Fibroblast of lung (primary cell): ENCODE measurements at regions not wholly inside any gene's neighbourhood (a gene's known extent, or its start where the extent isn't known, plus 50 kb on each side); places are given as distances from the start of the nearest gene placed in this dataset.

Source experiments
- DNase-seq, 2 donors: peaks; one replicate each; pipeline versions ENCODE4 v3.0.0 to v3.0.0-alpha.2; 2010; ENCODE audit warnings: low read depth in 2 of 2
- H2AFZ ChIP-seq: 2 replicates; pipeline ENCODE4 v1.5.1; 2012; ENCODE audit warnings: low read length, control low read depth, inconsistent platforms
- H3K27ac ChIP-seq: 2 replicates; pipeline ENCODE4 v1.5.1; 2011; ENCODE audit warnings: low read length, control low read depth; ENCODE audit not compliant: insufficient read depth
- H3K27me3 ChIP-seq: 2 replicates; pipeline ENCODE4 v1.5.1; 2011; ENCODE audit warnings: mild to moderate bottlenecking, low read length; ENCODE audit not compliant: control insufficient read depth, insufficient read depth
- H3K36me3 ChIP-seq: 2 replicates; pipeline ENCODE4 v1.5.1; 2011; ENCODE audit warnings: low read length; ENCODE audit not compliant: control insufficient read depth, insufficient read depth
- H3K4me1 ChIP-seq: 2 replicates; pipeline ENCODE4 v1.5.1; 2011; ENCODE audit warnings: low read length; ENCODE audit not compliant: control insufficient read depth, insufficient read depth; ENCODE audit errors: extremely low read depth
- H3K4me2 ChIP-seq: 2 replicates; pipeline ENCODE4 v1.5.1; 2011; ENCODE audit warnings: low read length, control low read depth; ENCODE audit not compliant: insufficient read depth; ENCODE audit errors: extremely low read depth
- H3K4me3 ChIP-seq, 4 experiments: fragments of 200-600 bp in 1 of 4; sonication (generic) in 1 of 4; replicated peaks in 1 of 4; 2 replicates each; pipeline ENCODE4 v1.5.1; 2011 to 2016; ENCODE audit warnings: low read length in 4 of 4, low read depth in 3 of 4, mild to moderate bottlenecking in 3 of 4, control low read depth in 2 of 4, inconsistent platforms in 1 of 4, mixed read lengths in 1 of 4; ENCODE audit not compliant: insufficient read depth in 1 of 4; ENCODE audit errors: control extremely low read depth in 1 of 4
- H3K79me2 ChIP-seq: 2 replicates; pipeline ENCODE4 v1.5.1; 2012; ENCODE audit warnings: mild to moderate bottlenecking, low read length, inconsistent platforms; ENCODE audit not compliant: control insufficient read depth, insufficient read depth
- H3K9ac ChIP-seq: 2 replicates; pipeline ENCODE4 v1.5.1; 2011; ENCODE audit warnings: mild to moderate bottlenecking, low read length, control low read depth; ENCODE audit not compliant: insufficient read depth
- H3K9me3 ChIP-seq: 2 replicates; pipeline ENCODE4 v1.5.1; 2012; ENCODE audit warnings: low read depth, low read length; ENCODE audit not compliant: control insufficient read depth, insufficient read depth
- H4K20me1 ChIP-seq: 2 replicates; pipeline ENCODE4 v1.5.1; 2011; ENCODE audit warnings: low read length; ENCODE audit not compliant: control insufficient read depth, insufficient read depth; ENCODE audit errors: extremely low read depth
- CTCF ChIP-seq, 2 donors: IDR thresholded peaks in 1 of 2; conservative IDR thresholded peaks in 1 of 2; 1 replicate in 1 of 2; 2 replicates in 1 of 2; pipeline ENCODE4 v1.5.1; 2011 to 2012; ENCODE audit warnings: low read length in 2 of 2, control low read depth in 1 of 2, inconsistent platforms in 1 of 2, low read depth in 1 of 2, mild to moderate bottlenecking in 1 of 2
- EZH2 ChIP-seq: IDR thresholded peaks from 2 replicates; pipeline ENCODE4 v1.5.1; 2012; ENCODE audit warnings: low read length, control low read depth, mild to moderate bottlenecking; ENCODE audit errors: missing control alignments

- H3K27me3 ChIP-seq, result peaks cover 2% of the 10 kb centered on the region
- no peak for DNase-seq
- H3K4me2 ChIP-seq, result no peak overlapping the region
- TF ChIP-seq EZH2 (no peak), CTCF (conservative IDR thresholded peaks at IDR 0.05 in 1 of 2, IDR thresholded peaks at IDR 0.05 in 1 of 2; ENCODE audit: low read depth in 1 of 2, low read length in 2 of 2) (no peak)
- no peak overlapping the region for H3K27ac ChIP-seq
- no peaks in the 10 kb centered on the region for H3K36me3 ChIP-seq
- no peak overlapping the region for H2AFZ ChIP-seq
- H3K4me3 ChIP-seq, result no peak overlapping the region
- H3K79me2 ChIP-seq, result no peaks in the 10 kb centered on the region
- no peak overlapping the region for H3K9ac ChIP-seq
- H4K20me1 ChIP-seq, result no peaks in the 10 kb centered on the region
- no peaks in the 10 kb centered on the region for H3K9me3 ChIP-seq
- no peaks in the 10 kb centered on the region for H3K4me1 ChIP-seq
Measured at GRCh38 chr6:16818992-16819626, 57.8 kb upstream of the ATXN1 start.

- TF ChIP-seq CTCF (conservative IDR thresholded peaks at IDR 0.05 in 1 of 2, IDR thresholded peaks at IDR 0.05 in 1 of 2; ENCODE audit: low read depth in 1 of 2, low read length in 2 of 2) (no peak), EZH2 (no peak)
- H3K4me1 ChIP-seq, result no peaks in the 10 kb centered on the region
- H3K27ac ChIP-seq, result no peak overlapping the region
- H3K9ac ChIP-seq, result no peak overlapping the region
- no peaks in the 10 kb centered on the region for H3K27me3 ChIP-seq
- H2AFZ ChIP-seq, result no peak overlapping the region
- H3K36me3 ChIP-seq, result no peaks in the 10 kb centered on the region
- H4K20me1 ChIP-seq, result no peaks in the 10 kb centered on the region
- no peaks in the 10 kb centered on the region for H3K79me2 ChIP-seq
- no peaks in the 10 kb centered on the region for H3K9me3 ChIP-seq
- DNase-seq, result no peak
- no peak overlapping the region for H3K4me3 ChIP-seq
- H3K4me2 ChIP-seq, result no peak overlapping the region
Measured at GRCh38 chr6:16817594-16817993, 56.3 kb upstream of the ATXN1 start.

- TF ChIP-seq EZH2 (no peak), CTCF (conservative IDR thresholded peaks at IDR 0.05 in 1 of 2, IDR thresholded peaks at IDR 0.05 in 1 of 2; ENCODE audit: low read depth in 1 of 2, low read length in 2 of 2) (no peak)
- Histone ChIP-seq H3K27me3 (no peaks in the 10 kb centered on the region), H3K4me3 (no peak overlapping the region), H2AFZ (no peak overlapping the region), H3K4me1 (no peaks in the 10 kb centered on the region), H3K9me3 (no peaks in the 10 kb centered on the region), H4K20me1 (no peaks in the 10 kb centered on the region), H3K27ac (no peak overlapping the region), H3K79me2 (no peaks in the 10 kb centered on the region), H3K9ac (no peak overlapping the region), H3K4me2 (no peak overlapping the region), H3K36me3 (no peaks in the 10 kb centered on the region)
- no peak for DNase-seq
Measured at GRCh38 chr6:16816891-16817290, 55.6 kb upstream of the ATXN1 start.
